ENCODE measurements at regions not wholly inside any gene's neighbourhood (a gene's known extent, or its start where the extent isn't known, plus 50 kb on each side); places are given as distances from the start of the nearest gene placed in this dataset.

GRCh38 chr6:113755449-113756289 lies 101.5 kb upstream of the MARCKS start:
- TF ChIP-seq JUND (IDR thresholded peaks at IDR 0.05; ENCODE audit: low read depth): no peak
- in situ Hi-C loops (cut with HindIII; ENCODE audit: low pct_unique_long_range_greater_than_20kb, low sequenced_read_pairs): no loop called here
- DNase-seq (ENCODE audit: low read depth in 1 of 2, low spot score in 1 of 2): no peak

GRCh38 chr6:113756290-113756665 lies 100.9 kb upstream of the MARCKS start:
- DNase-seq (ENCODE audit: low read depth in 1 of 2, low spot score in 1 of 2): no peak
- in situ Hi-C loops (cut with HindIII; ENCODE audit: low pct_unique_long_range_greater_than_20kb, low sequenced_read_pairs): no loop called here
- no peak for TF ChIP-seq JUND (IDR thresholded peaks at IDR 0.05; ENCODE audit: low read depth)

- in situ Hi-C loops (cut with HindIII; ENCODE audit: low pct_unique_long_range_greater_than_20kb, low sequenced_read_pairs): no loop called here
- peak in 1 of 2 experiments; percentile 59 for DNase-seq (ENCODE audit: low read depth in 1 of 2, low spot score in 1 of 2)
- no peak for TF ChIP-seq JUND (IDR thresholded peaks at IDR 0.05; ENCODE audit: low read depth)
Observed at GRCh38 chr6:113758214-113758613, 98.9 kb upstream of the MARCKS start.

GRCh38 chr6:113758826-113759574 lies 98.1 kb upstream of the MARCKS start:
- in situ Hi-C loops (cut with HindIII; ENCODE audit: low pct_unique_long_range_greater_than_20kb, low sequenced_read_pairs): no loop called here
- no peak for TF ChIP-seq JUND (IDR thresholded peaks at IDR 0.05; ENCODE audit: low read depth)
- no peak for DNase-seq (ENCODE audit: low read depth in 1 of 2, low spot score in 1 of 2)

DNA sequence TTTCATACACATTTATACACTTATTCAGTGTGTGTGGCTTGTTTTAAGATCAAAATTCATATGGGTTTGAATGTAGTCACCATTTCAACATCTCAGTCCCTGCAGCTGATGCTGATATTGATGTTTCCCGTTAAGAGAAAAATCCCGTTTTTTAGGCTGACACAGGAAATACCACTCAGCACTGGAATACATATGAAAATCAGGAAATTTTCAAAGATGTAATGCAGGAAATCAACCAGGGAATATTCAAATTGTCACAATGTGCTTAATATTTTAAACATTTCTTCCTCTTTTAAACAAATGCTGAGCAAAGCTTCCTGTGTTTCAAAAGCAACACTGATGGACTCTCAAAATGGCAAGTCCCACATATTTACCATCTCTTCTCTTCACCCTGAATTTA lies 94.5 kb upstream of the MARCKS start:
- in situ Hi-C loops (cut with HindIII; ENCODE audit: low pct_unique_long_range_greater_than_20kb, low sequenced_read_pairs): no loop called here
- no peak for TF ChIP-seq JUND (IDR thresholded peaks at IDR 0.05; ENCODE audit: low read depth)

DNA sequence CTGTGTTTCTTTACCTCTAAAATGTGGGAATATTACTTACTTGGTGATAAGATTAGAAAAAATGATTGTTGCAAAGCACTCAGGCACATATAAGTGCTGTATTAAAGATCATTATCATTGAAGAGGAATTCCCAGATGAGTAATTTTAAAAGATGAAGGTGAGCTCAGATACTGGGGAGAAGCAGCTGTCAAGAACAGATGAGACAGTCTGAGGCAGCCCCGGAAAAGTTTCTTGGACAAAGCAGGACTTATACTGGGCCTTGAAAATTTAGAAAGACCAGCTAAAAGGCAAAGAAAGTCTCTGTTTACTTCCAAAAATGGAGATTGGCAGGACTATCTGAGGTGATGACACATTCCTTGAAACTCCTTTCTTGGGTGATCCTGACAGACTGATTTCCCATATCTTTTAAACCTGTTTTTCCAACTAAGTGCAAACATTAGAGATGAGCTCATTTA lies 93.8 kb upstream of the MARCKS start:
- in situ Hi-C loops (cut with HindIII; ENCODE audit: low pct_unique_long_range_greater_than_20kb, low sequenced_read_pairs): no loop called here
- no peak for TF ChIP-seq JUND (IDR thresholded peaks at IDR 0.05; ENCODE audit: low read depth)
- no peak for DNase-seq (ENCODE audit: low read depth in 1 of 2, low spot score in 1 of 2)

More for the DNA sequence above, 94.5 kb upstream of the MARCKS start:
- no peak for DNase-seq (ENCODE audit: low read depth in 1 of 2, low spot score in 1 of 2)

DNA sequence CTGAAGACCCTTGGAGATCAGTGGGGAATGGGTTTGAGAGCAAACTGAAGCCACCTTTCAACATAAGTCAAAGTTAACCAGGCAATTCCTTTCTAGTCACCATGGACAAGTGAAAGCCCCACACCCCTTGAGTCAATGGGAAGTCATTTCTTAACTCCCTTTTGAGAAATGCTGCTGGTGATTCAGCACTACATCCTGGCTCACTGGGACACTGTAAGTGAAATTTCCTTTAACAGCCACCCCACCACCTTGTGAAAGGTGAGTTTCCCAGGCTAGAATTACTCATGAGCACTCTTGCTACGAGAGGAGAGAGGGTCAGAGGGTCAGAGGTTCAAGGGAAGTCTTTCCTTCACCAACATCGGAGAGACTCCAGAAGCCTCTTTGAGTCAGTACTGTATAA lies 93.3 kb upstream of the MARCKS start:
- TF ChIP-seq JUND (IDR thresholded peaks at IDR 0.05; ENCODE audit: low read depth): no peak
- in situ Hi-C loops (cut with HindIII; ENCODE audit: low pct_unique_long_range_greater_than_20kb, low sequenced_read_pairs): no loop called here
- no peak for DNase-seq (ENCODE audit: low read depth in 1 of 2, low spot score in 1 of 2)

DNA sequence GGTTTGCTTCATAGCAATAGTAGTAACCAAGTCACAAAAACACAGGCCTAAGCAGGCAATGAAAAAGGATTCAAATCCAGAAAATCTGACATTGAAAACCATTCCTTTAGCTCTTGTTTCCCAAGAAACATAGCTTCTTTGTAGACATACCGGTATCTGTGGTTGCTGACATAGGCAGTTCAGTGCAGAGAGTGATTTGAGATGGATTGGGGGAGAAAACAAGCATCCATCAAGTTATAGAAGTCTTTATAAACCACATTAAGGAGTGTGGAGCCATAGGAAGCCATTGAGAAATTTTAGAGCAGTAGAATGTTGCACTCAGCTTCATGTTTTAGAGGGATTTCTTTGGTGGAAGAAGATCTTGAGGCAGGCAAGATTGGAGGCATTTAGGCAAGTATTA lies 91.2 kb upstream of the MARCKS start:
- no peak for TF ChIP-seq JUND (IDR thresholded peaks at IDR 0.05; ENCODE audit: low read depth)
- in situ Hi-C loops (cut with HindIII; ENCODE audit: low pct_unique_long_range_greater_than_20kb, low sequenced_read_pairs): no loop called here

GRCh38 chr6:113767985-113768384 lies 89.2 kb upstream of the MARCKS start:
- TF ChIP-seq JUND (IDR thresholded peaks at IDR 0.05; ENCODE audit: low read depth): no peak
- in situ Hi-C loops (cut with HindIII; ENCODE audit: low pct_unique_long_range_greater_than_20kb, low sequenced_read_pairs): no loop called here
- no peak for DNase-seq (ENCODE audit: low read depth in 1 of 2, low spot score in 1 of 2)

More for the DNA sequence above, 91.2 kb upstream of the MARCKS start:
- no peak for DNase-seq (ENCODE audit: low read depth in 1 of 2, low spot score in 1 of 2)

DNA sequence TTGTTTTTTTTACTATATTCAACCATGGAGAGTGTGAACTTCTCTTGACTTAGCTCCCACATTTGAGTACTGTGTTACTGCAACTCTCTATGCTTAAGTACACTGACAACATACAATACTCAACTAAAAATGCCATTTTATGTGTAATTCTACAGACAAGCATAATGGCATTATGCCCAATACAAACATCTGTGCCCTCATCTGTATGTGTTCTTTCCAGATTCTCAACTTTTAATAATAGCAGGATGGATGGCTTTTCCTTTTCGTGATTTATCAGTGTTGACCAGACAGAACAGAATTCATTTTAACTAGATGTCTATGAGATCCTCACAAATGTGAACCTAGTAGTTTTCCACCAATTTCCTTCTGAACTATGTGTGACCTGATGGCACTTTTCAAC lies 84.2 kb upstream of the MARCKS start:
- DNase-seq (ENCODE audit: low read depth in 1 of 2, low spot score in 1 of 2): no peak
- TF ChIP-seq JUND (IDR thresholded peaks at IDR 0.05; ENCODE audit: low read depth): no peak
- in situ Hi-C loops (cut with HindIII; ENCODE audit: low pct_unique_long_range_greater_than_20kb, low sequenced_read_pairs): no loop called here

DNA sequence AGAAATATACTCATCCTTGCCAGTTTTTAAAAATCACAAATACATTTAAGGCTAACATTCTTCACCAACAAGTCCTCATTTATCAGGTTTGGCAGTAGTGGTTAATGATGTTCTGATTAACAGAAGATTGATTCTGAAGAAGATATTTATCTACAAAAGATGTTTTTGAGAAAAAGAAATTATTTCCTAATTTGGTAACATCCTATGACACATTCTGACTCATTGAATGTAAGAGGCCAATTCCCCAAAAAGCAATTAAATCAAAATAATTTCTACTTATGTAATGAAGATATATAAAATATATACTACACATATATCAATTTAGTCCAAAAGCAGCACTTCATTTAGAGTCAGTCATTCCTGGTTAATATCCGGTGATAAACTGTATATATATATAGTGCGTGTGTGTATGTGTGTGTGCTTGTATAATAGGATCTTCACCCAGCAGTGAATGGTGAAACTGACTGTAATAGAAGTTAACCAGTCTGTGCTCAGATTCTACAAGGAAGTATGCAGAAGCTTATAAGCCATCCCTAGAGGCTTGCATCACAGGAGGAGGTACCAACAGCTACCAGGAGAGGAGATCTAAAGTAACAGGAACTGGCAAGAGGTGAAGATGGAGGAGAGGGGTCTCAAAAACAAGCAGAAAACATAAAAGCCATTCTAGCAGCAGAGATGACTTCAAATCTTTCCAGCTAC lies 82.9 kb upstream of the MARCKS start:
- TF ChIP-seq JUND (IDR thresholded peaks at IDR 0.05; ENCODE audit: low read depth): no peak
- DNase-seq (ENCODE audit: low read depth in 1 of 2, low spot score in 1 of 2): peak in 1 of 2 experiments; percentile 15
- in situ Hi-C loops (cut with HindIII; ENCODE audit: low pct_unique_long_range_greater_than_20kb, low sequenced_read_pairs): no loop called here

GRCh38 chr6:113776998-113777397 lies 80.1 kb upstream of the MARCKS start:
- TF ChIP-seq JUND (IDR thresholded peaks at IDR 0.05; ENCODE audit: low read depth): no peak
- in situ Hi-C loops (cut with HindIII; ENCODE audit: low pct_unique_long_range_greater_than_20kb, low sequenced_read_pairs): no loop called here

GRCh38 chr6:113777601-113778000 lies 79.5 kb upstream of the MARCKS start:
- DNase-seq (ENCODE audit: low read depth in 1 of 2, low spot score in 1 of 2): no peak
- in situ Hi-C loops (cut with HindIII; ENCODE audit: low pct_unique_long_range_greater_than_20kb, low sequenced_read_pairs): no loop called here
- TF ChIP-seq JUND (IDR thresholded peaks at IDR 0.05; ENCODE audit: low read depth): no peak

More at GRCh38 chr6:113776998-113777397, 80.1 kb upstream of the MARCKS start:
- DNase-seq (ENCODE audit: low read depth in 1 of 2, low spot score in 1 of 2): no peak
